Neural progenitor cell (in vitro differentiated cells): ENCODE measurements at regions not wholly inside any gene's neighbourhood (a gene's known extent, or its start where the extent isn't known, plus 50 kb on each side); places are given as distances from the start of the nearest gene placed in this dataset.

Source experiments
- DNase-seq: peaks from one replicate; pipeline ENCODE4 v3.0.0-alpha.2; 2016; ENCODE audit warnings: low spot score
- H2AFZ ChIP-seq: fragments of 200-600 bp; sonication (generic); replicated peaks from 2 replicates; pipeline ENCODE4 v1.6.1; 2016; ENCODE audit warnings: antibody characterized with exemption
- H3F3A ChIP-seq: fragments of 200-600 bp; sonication (generic); 2 replicates; pipeline ENCODE4 v1.6.1; 2016; ENCODE audit warnings: antibody characterized with exemption, low read depth
- H3K27ac ChIP-seq: fragments of 200-600 bp; sonication (generic); 2 replicates; pipeline ENCODE4 v1.5.1; 2016; ENCODE audit warnings: mild to moderate bottlenecking
- H3K27me3 ChIP-seq: fragments of 200-600 bp; sonication (generic); 2 replicates; pipeline ENCODE4 v1.6.1; 2016; ENCODE audit warnings: mild to moderate bottlenecking, moderate library complexity
- H3K36me3 ChIP-seq: fragments of 200-600 bp; sonication (generic); 2 replicates; pipeline ENCODE4 v1.5.1; 2016
- H3K4me1 ChIP-seq: fragments of 200-600 bp; sonication (generic); 2 replicates; pipeline ENCODE4 v1.6.1; 2016; ENCODE audit warnings: mixed run types
- H3K4me2 ChIP-seq: fragments of 200-600 bp; sonication (generic); 2 replicates; pipeline ENCODE4 v1.6.1; 2016
- H3K4me3 ChIP-seq: fragments of 200-600 bp; sonication (generic); 2 replicates; pipeline ENCODE4 v1.5.1; 2016
- H3K79me2 ChIP-seq: fragments of 200-600 bp; sonication (generic); 2 replicates; pipeline ENCODE4 v1.6.1; 2016; ENCODE audit warnings: low read depth
- H3K9ac ChIP-seq: fragments of 200-600 bp; sonication (generic); 2 replicates; pipeline ENCODE4 v1.6.1; 2016
- H3K9me3 ChIP-seq: fragments of 200-600 bp; sonication (generic); 2 replicates; pipeline ENCODE4 v1.5.1; 2016; ENCODE audit warnings: low read depth
- H4K20me1 ChIP-seq: fragments of 200-600 bp; sonication (generic); 2 replicates; pipeline ENCODE4 v1.6.1; 2016; ENCODE audit warnings: low read depth
- H3K27ac Mint-ChIP-seq: 3 replicates; pipeline ENCODE4 v1.8.0; 2021; ENCODE audit warnings: mixed read lengths
- H3K27me3 Mint-ChIP-seq: 2 replicates; pipeline ENCODE4 v1.8.0; 2022; ENCODE audit warnings: low read depth, mild to moderate bottlenecking, inconsistent platforms, moderate library complexity, mixed read lengths; ENCODE audit not compliant: insufficient read depth
- H3K36me3 Mint-ChIP-seq: 3 replicates; pipeline ENCODE4 v1.8.0; 2021; ENCODE audit warnings: mixed read lengths
- H3K4me1 Mint-ChIP-seq: 3 replicates; pipeline ENCODE4 v1.8.0; 2021; ENCODE audit warnings: mixed read lengths
- H3K4me3 Mint-ChIP-seq: 3 replicates; pipeline ENCODE4 v1.8.0; 2021; ENCODE audit warnings: mild to moderate bottlenecking, moderate library complexity, mixed read lengths
- H3K9me3 Mint-ChIP-seq: 3 replicates; pipeline ENCODE4 v1.8.0; 2020; ENCODE audit warnings: mixed read lengths
- EZH2 ChIP-seq: fragments of 200-600 bp; sonication (generic); IDR thresholded peaks from 2 replicates; pipeline ENCODE4 v1.6.1; 2017; ENCODE audit warnings: antibody characterized with exemption, mild to moderate bottlenecking, moderate library complexity
- EZH2phosphoT487 ChIP-seq: fragments of 200-600 bp; sonication (generic); IDR thresholded peaks from 2 replicates; pipeline ENCODE4 v1.6.1; 2017; ENCODE audit warnings: antibody characterized with exemption
- TF ChIP-seq, protein P1 (sequence below): fragments of 200-600 bp; sonication (generic); IDR thresholded peaks from 2 replicates; pipeline ENCODE4 v1.5.1; 2017; ENCODE audit warnings: antibody characterized with exemption, mild to moderate bottlenecking

DNA sequence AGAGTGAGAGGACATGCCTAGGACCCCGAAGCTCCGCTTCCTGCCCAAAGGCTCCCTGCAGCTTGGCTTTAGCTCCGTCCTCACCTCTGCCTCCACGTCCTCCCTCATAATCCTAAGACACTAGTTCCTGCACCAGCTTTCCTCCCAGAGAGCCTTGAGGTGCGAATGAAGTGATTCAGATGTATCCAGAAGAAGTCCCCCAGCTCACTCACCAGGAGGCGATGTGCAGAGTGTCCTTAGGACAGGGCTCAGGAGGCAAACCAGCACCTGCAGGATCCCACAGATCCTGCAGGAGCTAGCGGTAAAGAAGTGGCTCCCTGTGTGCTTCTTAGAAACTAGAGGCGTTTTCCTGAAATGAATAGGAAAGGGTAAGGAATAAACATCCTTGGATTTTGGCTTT lies 109.7 kb downstream of the HSPH1 start:
- Histone ChIP-seq H3F3A (no peaks in the 10 kb centered on the region), H3K27ac (no peak overlapping the region)
- H3K27ac Mint-ChIP-seq = no peak overlapping the region

DNA sequence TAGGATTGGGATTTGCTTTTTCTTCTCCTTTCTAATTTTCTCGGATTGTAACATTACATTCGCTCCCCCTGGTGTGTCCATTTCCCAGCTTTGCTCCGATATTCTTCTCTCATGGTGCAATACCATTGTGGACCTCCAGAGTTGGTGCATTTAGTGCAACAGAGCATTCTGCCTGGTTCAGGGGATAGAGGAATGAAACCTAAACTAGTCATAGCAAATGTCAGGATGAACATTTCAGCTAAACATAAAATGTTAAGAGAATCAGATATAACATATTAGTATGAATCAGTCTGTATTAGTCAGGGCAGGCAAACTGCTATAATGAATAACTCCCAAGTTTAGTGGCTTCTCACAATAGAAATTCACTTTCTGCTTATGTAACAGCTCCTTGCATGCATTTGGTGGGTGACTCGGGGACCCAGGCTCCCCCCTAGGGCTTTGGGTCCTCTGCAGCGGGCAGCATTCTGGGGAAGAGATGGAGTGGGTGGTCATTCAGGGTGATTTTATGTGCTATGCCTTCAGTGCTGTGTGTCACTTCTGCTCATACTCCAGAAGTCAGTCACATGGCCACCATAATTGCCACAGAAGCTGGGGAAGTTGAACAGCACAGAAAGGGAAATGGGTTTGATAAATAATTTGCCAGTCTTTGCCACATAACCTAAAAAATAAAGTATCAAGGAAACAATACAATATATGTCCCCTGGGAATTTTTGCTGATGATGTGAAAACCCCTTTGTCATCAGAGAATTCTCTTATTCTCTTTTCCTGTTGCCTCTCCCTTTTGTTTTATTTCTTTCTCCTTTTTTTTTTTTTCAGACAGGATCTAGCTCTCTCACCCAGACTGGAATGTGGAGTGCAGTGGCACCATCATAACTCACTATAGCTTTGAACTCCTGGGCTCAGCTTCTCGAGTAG lies 111.0 kb downstream of the HSPH1 start:
- Mint-ChIP-seq H3K36me3 (no peaks in the 10 kb centered on the region), H3K27me3 (no peaks in the 10 kb centered on the region), H3K4me3 (no peak overlapping the region), H3K27ac (no peak overlapping the region), H3K4me1 (peaks cover 6% of the 10 kb centered on the region), H3K9me3 (no peaks in the 10 kb centered on the region)
- no peak overlapping the region for H3K4me3 ChIP-seq
- H3K9ac ChIP-seq = no peak overlapping the region
- H4K20me1 ChIP-seq = no peaks in the 10 kb centered on the region
- DNase-seq = peak; percentile 20
- no peaks in the 10 kb centered on the region for H3K36me3 ChIP-seq
- H3K27me3 ChIP-seq = no peaks in the 10 kb centered on the region
- no peak overlapping the region for H3K27ac ChIP-seq
- no peaks in the 10 kb centered on the region for H3K79me2 ChIP-seq
- no peaks in the 10 kb centered on the region for H3F3A ChIP-seq
- H2AFZ ChIP-seq = no peak overlapping the region
- H3K4me2 ChIP-seq = no peak overlapping the region
- H3K9me3 ChIP-seq = no peaks in the 10 kb centered on the region
- H3K4me1 ChIP-seq = no peaks in the 10 kb centered on the region
- TF ChIP-seq, protein P1, sequence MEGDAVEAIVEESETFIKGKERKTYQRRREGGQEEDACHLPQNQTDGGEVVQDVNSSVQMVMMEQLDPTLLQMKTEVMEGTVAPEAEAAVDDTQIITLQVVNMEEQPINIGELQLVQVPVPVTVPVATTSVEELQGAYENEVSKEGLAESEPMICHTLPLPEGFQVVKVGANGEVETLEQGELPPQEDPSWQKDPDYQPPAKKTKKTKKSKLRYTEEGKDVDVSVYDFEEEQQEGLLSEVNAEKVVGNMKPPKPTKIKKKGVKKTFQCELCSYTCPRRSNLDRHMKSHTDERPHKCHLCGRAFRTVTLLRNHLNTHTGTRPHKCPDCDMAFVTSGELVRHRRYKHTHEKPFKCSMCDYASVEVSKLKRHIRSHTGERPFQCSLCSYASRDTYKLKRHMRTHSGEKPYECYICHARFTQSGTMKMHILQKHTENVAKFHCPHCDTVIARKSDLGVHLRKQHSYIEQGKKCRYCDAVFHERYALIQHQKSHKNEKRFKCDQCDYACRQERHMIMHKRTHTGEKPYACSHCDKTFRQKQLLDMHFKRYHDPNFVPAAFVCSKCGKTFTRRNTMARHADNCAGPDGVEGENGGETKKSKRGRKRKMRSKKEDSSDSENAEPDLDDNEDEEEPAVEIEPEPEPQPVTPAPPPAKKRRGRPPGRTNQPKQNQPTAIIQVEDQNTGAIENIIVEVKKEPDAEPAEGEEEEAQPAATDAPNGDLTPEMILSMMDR = peak; percentile 38
- TF ChIP-seq EZH2 (no peak), EZH2phosphoT487 (no peak)

More for the DNA sequence above, 109.7 kb downstream of the HSPH1 start:
- Mint-ChIP-seq H3K4me1 (peaks cover 5% of the 10 kb centered on the region), H3K9me3 (no peaks in the 10 kb centered on the region), H3K4me3 (no peak overlapping the region), H3K27me3 (no peaks in the 10 kb centered on the region), H3K36me3 (no peaks in the 10 kb centered on the region)
- Histone ChIP-seq H3K4me1 (no peaks in the 10 kb centered on the region), H3K9ac (no peak overlapping the region), H3K4me2 (no peak overlapping the region), H4K20me1 (no peaks in the 10 kb centered on the region), H2AFZ (peak overlapping the region; percentile 40), H3K9me3 (no peaks in the 10 kb centered on the region), H3K4me3 (no peak overlapping the region), H3K36me3 (no peaks in the 10 kb centered on the region), H3K79me2 (no peaks in the 10 kb centered on the region), H3K27me3 (no peaks in the 10 kb centered on the region)
- TF ChIP-seq EZH2phosphoT487 = no peak
- TF ChIP-seq, protein P1 = no peak
- no peak for TF ChIP-seq EZH2
- peak; percentile 26 for DNase-seq

DNA sequence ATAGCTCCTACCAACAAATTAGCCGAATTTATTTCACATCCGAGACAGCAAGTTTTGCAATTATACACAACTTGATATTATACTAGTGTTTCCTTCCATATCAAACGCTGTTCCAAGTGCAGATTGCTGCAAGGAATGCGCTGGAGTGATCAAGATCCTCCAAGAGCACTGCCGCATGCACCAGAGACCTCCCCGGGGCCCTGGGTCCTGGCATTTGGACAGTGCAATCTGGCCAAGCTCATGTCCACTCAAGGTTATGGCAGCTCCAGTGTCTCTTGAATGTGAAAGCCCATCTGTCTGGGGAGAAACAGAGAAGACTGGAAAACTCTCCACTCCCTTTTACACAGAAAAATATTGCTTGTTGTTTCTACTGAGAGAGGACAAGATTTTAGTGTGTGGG lies 111.9 kb downstream of the HSPH1 start:
- H3K9ac ChIP-seq = no peak overlapping the region

More for the DNA sequence above, 111.9 kb downstream of the HSPH1 start:
- H3K79me2 ChIP-seq = no peaks in the 10 kb centered on the region
- Mint-ChIP-seq H3K36me3 (no peaks in the 10 kb centered on the region), H3K9me3 (no peaks in the 10 kb centered on the region), H3K4me3 (no peak overlapping the region), H3K27me3 (peaks cover 3% of the 10 kb centered on the region), H3K4me1 (peaks cover 10% of the 10 kb centered on the region), H3K27ac (no peak overlapping the region)
- no peaks in the 10 kb centered on the region for H3K9me3 ChIP-seq
- H4K20me1 ChIP-seq = no peaks in the 10 kb centered on the region
- H3K27ac ChIP-seq = no peak overlapping the region
- H3K4me1 ChIP-seq = no peaks in the 10 kb centered on the region
- H3K36me3 ChIP-seq = no peaks in the 10 kb centered on the region
- no peaks in the 10 kb centered on the region for H3K27me3 ChIP-seq
- DNase-seq = no peak
- H3K4me3 ChIP-seq = no peak overlapping the region
- TF ChIP-seq EZH2phosphoT487 = no peak
- no peak for TF ChIP-seq EZH2
- TF ChIP-seq, protein P1 = no peak
- H2AFZ ChIP-seq = no peak overlapping the region
- no peaks in the 10 kb centered on the region for H3F3A ChIP-seq
- H3K4me2 ChIP-seq = no peak overlapping the region
